ENCODE measurements at regions not wholly inside any gene's neighbourhood (a gene's known extent, or its start where the extent isn't known, plus 50 kb on each side); places are given as distances from the start of the nearest gene placed in this dataset.

DNA sequence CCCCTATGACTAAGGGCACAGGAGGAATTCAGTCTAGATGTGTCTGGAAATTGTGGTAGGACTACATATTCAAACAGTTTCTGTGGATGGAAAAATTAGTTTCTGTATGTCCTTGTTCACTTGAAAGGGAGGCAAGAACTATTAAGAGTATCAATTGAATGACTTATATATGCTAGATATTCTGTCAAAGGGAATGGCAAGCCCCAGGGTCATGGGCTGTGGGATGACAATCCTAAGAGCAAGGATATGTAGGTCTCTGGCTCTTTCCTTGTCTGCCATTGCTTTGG is 383.5 kb upstream of the B3GALT2 start:
- Histone ChIP-seq H3K9me3 (ENCODE audit: control insufficient read depth, low read length) (peaks cover 9% of the 10 kb centered on the region), H3K36me3 (ENCODE audit: control insufficient read depth, insufficient read depth, low read length) (no peaks in the 10 kb centered on the region), H3K4me3 (ENCODE audit: low read length) (no peak overlapping the region), H3K27ac (ENCODE audit: low read depth, low read length) (no peak overlapping the region), H3K9ac (ENCODE audit: extremely low read depth, low read length, poor library complexity, severe bottlenecking) (no peak overlapping the region), H3K27me3 (ENCODE audit: control insufficient read depth, insufficient read depth, low read length, poor library complexity, severe bottlenecking) (no peaks in the 10 kb centered on the region), H3K4me1 (ENCODE audit: control insufficient read depth, insufficient read depth, low read length) (no peaks in the 10 kb centered on the region)
- no peak overlapping the region for H3K27ac Mint-ChIP-seq
- H3K4me3 Mint-ChIP-seq = no peak overlapping the region
- peaks cover 18% of the 10 kb centered on the region for H3K9me3 Mint-ChIP-seq
- peaks cover 8% of the 10 kb centered on the region for H3K4me1 Mint-ChIP-seq
- TF ChIP-seq, protein P1, sequence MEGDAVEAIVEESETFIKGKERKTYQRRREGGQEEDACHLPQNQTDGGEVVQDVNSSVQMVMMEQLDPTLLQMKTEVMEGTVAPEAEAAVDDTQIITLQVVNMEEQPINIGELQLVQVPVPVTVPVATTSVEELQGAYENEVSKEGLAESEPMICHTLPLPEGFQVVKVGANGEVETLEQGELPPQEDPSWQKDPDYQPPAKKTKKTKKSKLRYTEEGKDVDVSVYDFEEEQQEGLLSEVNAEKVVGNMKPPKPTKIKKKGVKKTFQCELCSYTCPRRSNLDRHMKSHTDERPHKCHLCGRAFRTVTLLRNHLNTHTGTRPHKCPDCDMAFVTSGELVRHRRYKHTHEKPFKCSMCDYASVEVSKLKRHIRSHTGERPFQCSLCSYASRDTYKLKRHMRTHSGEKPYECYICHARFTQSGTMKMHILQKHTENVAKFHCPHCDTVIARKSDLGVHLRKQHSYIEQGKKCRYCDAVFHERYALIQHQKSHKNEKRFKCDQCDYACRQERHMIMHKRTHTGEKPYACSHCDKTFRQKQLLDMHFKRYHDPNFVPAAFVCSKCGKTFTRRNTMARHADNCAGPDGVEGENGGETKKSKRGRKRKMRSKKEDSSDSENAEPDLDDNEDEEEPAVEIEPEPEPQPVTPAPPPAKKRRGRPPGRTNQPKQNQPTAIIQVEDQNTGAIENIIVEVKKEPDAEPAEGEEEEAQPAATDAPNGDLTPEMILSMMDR (conservative IDR thresholded peaks at IDR 0.05) = no peak
- no peak for DNase-seq
- no peaks in the 10 kb centered on the region for H3K27me3 Mint-ChIP-seq (ENCODE audit: insufficient read depth)
- H3K36me3 Mint-ChIP-seq (ENCODE audit: low read depth) = no peaks in the 10 kb centered on the region

DNA sequence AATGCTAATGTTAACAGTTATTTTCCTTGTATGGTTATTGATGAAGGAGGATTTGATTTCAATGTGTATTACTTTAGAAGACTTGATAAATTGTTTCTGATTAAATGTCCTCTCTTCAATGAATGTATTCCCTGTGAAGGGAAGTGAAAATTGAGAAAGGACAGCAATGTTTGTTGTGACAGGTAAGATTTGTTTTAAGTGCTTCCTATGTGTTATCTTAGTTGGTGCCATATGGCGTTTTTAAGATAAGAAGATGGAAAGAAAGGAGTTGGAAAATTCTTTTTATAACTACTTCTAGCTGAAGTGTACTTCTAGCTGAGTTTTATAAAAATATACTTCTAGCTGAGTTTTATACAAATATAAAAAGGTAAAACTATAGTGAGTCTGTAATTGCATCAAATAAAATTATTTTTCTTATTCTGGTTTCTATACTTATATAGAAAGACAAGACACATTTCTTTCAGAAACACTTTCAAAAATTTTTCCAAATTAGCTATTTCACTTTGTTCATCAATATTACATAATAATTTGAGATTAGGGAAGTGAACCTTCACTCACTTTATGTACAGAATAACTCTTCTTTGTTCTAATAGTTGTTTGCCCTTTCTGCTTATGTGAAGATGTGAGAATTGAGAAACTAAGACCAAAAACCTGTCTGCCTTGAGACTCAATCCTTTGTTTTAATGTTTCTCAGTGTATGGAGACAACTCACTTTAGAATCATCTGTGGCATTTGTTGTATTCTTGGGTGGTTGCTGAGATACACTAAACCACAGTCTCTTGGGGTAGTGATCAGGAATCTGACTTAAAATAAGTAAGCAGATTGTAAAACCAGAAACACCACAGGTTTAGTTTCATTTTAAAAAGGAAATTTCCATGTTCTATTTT is 382.9 kb upstream of the B3GALT2 start:
- no peak overlapping the region for H3K9ac ChIP-seq (ENCODE audit: extremely low read depth, low read length, poor library complexity, severe bottlenecking)
- Mint-ChIP-seq H3K4me1 (peaks cover 8% of the 10 kb centered on the region), H3K4me3 (no peak overlapping the region), H3K27ac (no peak overlapping the region), H3K9me3 (peaks cover 18% of the 10 kb centered on the region), H3K36me3 (ENCODE audit: low read depth) (no peaks in the 10 kb centered on the region), H3K27me3 (ENCODE audit: insufficient read depth) (no peaks in the 10 kb centered on the region)
- no peaks in the 10 kb centered on the region for H3K36me3 ChIP-seq (ENCODE audit: control insufficient read depth, insufficient read depth, low read length)
- H3K27ac ChIP-seq (ENCODE audit: low read depth, low read length) = no peak overlapping the region
- peaks cover 9% of the 10 kb centered on the region for H3K9me3 ChIP-seq (ENCODE audit: control insufficient read depth, low read length)
- no peaks in the 10 kb centered on the region for H3K27me3 ChIP-seq (ENCODE audit: control insufficient read depth, insufficient read depth, low read length, poor library complexity, severe bottlenecking)
- DNase-seq = no peak
- H3K4me3 ChIP-seq (ENCODE audit: low read length) = no peak overlapping the region
- no peaks in the 10 kb centered on the region for H3K4me1 ChIP-seq (ENCODE audit: control insufficient read depth, insufficient read depth, low read length)
- TF ChIP-seq, protein P1 (conservative IDR thresholded peaks at IDR 0.05) = no peak
- no CpG with 5 or more reads among the region's 1 CpG for WGBS, 2 experiments (ENCODE audit: insufficient coverage in 1 of 2, insufficient read length in 1 of 2)

DNA sequence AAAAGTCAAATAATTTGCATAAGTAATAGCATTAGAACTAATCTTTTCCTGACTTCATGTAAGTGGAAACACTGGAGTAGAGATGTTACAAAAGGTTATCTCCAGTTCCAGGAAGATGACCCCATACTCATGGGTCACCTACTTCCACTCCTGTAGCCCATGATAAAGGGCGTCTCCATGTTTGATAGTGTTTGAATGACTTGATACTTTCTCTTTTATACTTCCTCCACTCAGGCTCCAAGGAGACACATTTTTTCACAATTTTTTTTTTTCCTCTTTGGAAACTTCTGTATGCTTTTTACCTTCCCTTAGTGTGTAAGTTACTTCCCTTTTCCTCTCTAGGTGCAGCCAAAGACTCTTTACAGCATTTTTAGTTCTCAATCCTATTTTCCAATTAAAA is 382.1 kb upstream of the B3GALT2 start:
- Histone ChIP-seq H3K4me1 (ENCODE audit: control insufficient read depth, insufficient read depth, low read length) (no peaks in the 10 kb centered on the region), H3K4me3 (ENCODE audit: low read length) (no peak overlapping the region), H3K27me3 (ENCODE audit: control insufficient read depth, insufficient read depth, low read length, poor library complexity, severe bottlenecking) (no peaks in the 10 kb centered on the region), H3K9ac (ENCODE audit: extremely low read depth, low read length, poor library complexity, severe bottlenecking) (no peak overlapping the region), H3K36me3 (ENCODE audit: control insufficient read depth, insufficient read depth, low read length) (no peaks in the 10 kb centered on the region), H3K9me3 (ENCODE audit: control insufficient read depth, low read length) (peaks cover 9% of the 10 kb centered on the region), H3K27ac (ENCODE audit: low read depth, low read length) (no peak overlapping the region)
- H3K27ac Mint-ChIP-seq = no peak overlapping the region
- no peaks in the 10 kb centered on the region for H3K27me3 Mint-ChIP-seq (ENCODE audit: insufficient read depth)
- H3K4me1 Mint-ChIP-seq = peaks cover 8% of the 10 kb centered on the region
- TF ChIP-seq, protein P1 (conservative IDR thresholded peaks at IDR 0.05) = no peak
- whole genome bisulfite sequencing, 2 experiments (ENCODE audit: insufficient coverage in 1 of 2, insufficient read length in 1 of 2) = 100% methylated on average over 1 of the region's 1 CpG
- peaks cover 18% of the 10 kb centered on the region for H3K9me3 Mint-ChIP-seq
- DNase-seq = no peak
- no peaks in the 10 kb centered on the region for H3K36me3 Mint-ChIP-seq (ENCODE audit: low read depth)
- no peak overlapping the region for H3K4me3 Mint-ChIP-seq
